ENCODE measurements at regions not wholly inside any gene's neighbourhood (a gene's known extent, or its start where the extent isn't known, plus 50 kb on each side); places are given as distances from the start of the nearest gene placed in this dataset.
A peak's percentile ranks its signal among the peaks of the same experiment; 100 is the strongest.
"Not testable (repeated sequence)": the region's sequence is repeated elsewhere in the genome, so short reads cannot be mapped to it uniquely, and the experiment has no call there.

DNA sequence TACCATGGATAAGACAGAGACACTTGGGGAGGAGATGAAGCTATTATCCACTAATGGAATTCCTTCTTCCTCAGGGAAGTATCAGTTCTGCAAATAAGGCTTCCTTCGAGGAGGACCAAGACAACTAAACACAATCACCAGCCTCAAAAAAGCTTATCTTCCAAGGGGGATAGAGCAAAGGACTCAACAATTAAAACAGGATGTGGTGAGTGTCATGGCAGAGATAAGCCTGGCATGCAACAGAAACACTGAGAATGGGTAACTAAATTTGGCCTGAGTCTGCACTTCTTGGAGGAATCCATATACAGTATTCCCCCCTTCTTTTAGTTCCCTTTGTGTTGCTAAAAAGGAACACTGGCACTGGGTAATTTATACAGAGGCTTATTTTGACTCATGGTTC, 1285.2 kb downstream of the GATA3 start:
- DNase-seq, result no peak

DNA sequence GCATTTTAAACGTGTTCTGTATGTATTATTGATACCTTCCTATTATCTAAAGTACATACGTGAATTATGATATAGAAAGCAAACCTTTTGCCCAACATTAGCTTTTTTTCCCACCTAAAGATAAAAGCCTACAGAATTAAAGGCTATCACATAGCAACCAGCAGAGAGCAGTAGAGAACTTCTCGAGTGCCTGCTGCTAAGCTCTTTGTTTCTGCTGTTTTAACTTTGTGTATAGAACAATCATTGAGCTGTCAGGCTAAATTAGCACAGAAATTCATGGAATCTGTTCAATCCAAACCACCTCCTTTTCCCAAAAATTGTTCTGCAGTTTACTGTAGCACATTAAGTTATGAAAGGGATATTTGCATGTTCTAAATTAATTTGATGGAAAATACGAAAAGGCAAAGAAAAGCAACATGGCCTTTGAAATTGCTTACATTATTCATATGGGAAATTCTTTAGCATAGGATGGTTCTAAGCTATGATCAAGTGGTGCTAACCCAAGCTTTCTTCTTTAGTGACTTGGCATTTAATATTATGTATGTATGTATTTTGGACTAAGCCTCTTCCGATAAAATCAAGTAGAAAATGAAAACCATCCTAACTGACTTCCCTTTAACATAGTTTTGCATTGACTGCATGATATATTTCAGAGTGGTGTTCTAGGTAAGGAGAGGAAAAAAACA, 1288.5 kb downstream of the GATA3 start:
- no peak for DNase-seq

DNA sequence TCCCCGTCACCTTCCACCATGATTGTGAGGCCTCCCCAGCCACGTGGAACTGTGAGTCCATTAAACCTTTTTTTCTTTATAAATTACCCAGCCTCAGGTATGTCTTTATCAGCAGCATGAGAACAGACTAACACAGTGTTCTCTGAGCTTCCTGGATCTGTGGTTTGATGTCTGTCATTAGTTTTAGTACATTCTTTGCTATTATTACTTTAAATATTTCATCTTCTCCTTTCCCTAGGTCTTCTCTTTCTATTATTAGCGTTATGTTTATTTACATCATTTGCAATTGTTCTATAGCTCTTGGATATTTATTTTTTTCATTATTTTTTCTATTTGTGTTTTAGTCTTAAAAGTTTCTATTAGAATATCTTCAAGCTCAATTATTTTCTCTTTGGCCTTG, 1293.4 kb downstream of the GATA3 start:
- DNase-seq, result not testable (repeated sequence)

DNA sequence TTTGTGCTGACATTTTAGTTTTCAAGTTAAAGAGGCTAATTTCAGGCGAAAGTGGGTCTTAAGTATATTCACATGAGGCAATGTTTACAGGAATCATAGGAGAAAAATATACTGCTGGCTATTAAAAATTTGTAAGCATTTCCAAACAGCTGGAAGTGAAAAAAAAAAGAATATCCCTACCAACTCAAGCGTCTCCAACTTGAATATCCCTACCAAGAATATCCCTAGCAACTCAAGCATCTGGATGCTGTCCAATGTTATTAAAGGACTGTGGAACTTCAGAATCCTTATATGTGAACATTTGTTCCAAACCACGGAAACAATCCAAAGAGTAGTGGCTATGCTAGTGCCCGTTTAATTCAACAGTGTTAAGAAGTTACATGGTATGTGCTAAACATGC, 1303.0 kb downstream of the GATA3 start:
- DNase-seq, result no peak

DNA sequence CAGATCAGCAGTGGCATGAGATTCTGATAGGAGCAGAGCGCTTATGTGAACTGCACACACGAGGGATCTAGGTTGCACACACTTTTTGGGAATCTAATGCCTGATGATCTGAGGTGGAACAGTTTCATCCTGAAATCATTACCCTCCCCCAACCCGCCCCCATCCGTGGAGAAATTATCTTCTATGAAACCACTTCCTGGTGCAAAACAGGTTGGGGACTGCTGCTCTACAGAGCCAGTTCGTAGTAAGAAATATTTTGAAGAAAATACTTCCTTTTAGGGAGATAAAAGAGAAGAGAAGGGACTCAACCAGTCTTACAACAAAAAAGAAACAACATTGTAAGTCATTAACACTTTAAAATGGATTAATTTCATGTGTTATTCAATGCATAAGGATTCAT, 1308.2 kb downstream of the GATA3 start:
- DNase-seq, result peak; percentile 26

DNA sequence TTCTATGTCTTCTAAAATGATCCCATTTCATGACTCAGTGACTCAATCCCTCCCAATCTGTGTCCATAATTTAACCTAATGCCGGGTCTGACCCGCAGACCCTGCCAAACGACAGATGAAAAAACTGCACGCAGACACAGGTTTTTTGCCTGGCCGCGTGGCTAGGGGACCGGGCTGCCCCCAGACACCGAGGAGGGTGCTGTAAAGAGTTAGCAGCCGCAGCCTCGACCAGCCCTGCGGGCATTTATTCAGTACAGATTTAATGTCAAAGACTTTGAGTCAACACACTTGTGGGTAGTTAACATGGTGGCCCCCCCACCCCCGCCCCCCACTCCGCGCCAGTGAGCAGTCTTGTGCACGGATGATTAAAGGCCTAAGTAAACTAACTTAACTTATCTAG, 1324.7 kb downstream of the GATA3 start:
- no peak for DNase-seq

DNA sequence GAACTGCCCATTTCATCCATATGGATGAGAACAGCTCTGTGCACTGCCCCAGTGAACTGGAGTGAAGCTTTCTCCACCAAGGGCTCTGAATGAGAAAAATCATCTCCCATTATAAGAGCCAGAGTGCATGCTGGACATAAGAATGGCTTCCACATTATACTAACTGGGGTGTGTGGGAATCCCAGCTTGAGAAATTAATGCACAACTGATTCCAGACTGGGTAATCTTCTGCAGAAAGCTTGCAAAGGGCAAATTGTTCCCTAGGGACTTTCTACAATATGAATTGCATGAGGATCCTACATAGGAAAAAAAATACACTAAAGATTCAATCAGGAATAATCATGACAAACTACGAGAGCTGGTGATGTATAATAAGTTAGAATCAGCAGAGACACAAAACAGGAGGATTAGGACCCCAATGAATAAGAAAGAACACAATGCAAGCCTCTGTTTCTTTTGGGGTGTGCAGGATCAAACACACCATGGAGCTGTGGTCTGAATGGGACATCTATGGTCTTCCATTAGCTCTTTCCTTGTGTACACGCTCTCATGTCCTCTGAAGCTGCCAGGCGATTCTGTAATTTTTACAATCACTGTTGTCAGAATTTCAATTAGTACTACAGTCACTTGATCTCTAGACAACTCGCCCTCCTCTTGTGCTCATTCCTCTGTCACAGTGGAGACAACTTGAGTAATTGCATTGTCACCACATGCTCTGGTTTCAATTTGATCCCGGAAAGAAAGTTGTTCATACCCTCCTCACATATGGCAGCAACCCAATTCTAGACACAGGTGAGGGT, 1327.4 kb downstream of the GATA3 start:
- no peak for DNase-seq

DNA sequence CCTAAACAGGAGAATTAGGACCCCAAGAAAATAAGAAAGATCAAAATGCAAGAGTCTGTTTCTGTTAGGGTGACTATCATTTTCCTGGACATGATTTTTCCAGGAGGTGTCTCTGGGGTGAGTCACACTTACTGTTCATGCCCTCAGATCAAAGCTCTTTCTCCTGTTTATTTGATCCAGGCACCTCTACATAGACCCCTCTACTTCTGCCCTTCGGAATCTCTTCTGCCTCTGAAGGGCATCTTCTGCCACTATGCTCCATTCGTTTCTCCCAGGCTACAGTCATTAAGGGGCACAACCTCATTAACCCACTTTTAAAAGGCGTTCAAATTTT, 1328.0 kb downstream of the GATA3 start:
- no peak for DNase-seq

DNA sequence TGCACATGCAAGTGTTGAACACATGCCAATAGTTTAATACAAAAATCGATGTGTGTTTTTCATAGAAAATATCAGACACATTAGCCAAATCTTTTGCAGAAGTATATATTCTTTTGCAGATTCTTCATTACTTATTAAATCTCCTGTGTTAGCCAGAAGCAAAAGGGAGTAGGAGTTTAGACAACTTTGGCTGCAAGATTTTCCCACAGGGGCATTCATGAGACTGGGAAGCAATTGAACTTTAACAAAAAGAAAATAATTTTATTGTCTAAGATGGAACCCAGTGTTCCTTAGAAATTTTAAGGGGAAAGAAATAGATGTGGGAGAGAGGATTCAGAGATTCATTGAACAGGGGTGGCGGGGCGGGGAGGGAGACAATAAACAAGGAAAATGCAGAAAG, 1336.0 kb downstream of the GATA3 start:
- DNase-seq, result no peak

DNA sequence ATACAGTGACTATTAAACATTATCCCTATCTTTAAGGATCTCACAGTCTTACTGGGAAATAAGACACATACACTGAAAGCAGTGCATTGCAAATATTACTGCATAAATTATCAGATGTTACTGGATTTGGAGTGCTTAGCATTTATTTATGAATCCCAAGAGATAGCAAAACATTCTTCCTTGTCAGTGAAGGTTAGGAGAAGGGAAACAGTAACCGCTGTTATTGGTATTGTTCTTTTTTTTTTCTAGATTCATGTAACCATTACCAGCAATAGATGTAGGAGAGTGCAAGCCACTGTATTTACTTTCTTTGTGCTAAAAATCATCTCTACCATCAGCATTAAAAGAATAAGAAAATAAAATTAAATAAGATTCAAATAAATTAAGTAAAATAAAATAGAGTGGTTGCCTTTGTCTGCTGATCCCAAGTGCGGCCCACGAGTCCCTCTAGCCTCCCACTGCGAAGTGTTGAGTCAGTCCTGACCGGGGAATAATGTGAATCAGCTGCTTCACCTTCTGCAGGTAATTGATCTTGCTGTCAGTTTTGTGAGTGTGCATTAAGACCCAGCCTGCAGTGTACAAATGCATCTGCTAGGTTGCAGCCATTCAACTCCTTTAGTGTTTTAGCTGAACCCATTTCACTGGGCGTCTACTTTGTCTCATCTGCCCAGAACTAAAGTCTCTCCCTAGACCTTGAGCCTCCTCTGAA, 1344.9 kb downstream of the GATA3 start:
- no peak for DNase-seq

DNA sequence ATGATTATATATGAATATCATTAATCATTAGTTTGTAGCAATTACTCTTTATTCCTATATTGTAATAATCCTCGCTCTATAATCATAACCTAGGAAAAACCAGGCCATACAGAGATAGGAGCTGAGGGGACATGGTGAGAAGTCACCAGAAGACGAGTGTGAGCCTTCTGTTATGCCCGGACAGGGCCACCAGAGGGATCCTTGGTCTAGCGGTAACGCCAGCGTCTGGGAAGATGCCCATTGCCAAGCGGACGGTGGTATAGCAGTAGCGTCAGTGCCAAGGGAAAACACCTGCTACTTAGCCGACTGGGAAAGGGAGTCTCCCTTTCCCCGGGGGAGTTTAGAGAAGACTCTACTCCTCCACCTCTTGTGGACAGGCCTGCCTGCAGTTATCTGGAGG, 1347.6 kb downstream of the GATA3 start:
- DNase-seq, result not testable (repeated sequence)

DNA sequence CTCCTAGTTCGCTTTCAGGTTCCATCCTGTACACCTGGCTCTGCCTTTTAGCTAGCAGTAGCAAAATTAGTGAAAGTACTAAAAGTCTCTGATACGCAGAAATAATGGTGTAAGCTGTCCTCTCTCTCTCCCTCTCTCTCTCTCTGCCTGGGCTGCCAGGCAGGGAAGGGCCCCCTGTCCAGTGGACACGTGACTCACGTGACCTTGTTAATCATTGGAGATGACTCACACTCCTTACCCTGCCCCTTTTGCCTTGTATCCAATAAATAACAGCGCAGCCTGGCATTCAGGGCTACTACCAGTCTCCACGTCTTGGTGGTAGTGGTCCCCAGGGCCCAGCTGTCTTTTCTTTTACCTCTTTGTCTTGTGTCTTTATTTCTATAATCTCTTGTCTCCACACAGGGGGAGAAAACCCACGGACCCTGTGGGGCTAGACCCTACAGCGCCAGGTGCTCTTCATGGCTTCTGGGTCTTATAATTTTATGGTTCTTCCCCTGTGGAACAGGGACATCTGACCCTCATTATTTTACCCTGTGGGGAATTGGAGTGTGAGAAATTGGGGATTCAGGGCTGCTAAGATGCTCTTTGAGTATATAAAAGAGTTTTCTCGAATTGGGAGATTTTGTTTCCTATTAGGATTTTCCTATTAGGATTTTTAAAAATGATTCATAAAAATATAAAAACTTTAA, 1348.2 kb downstream of the GATA3 start:
- not testable (repeated sequence) for DNase-seq

DNA sequence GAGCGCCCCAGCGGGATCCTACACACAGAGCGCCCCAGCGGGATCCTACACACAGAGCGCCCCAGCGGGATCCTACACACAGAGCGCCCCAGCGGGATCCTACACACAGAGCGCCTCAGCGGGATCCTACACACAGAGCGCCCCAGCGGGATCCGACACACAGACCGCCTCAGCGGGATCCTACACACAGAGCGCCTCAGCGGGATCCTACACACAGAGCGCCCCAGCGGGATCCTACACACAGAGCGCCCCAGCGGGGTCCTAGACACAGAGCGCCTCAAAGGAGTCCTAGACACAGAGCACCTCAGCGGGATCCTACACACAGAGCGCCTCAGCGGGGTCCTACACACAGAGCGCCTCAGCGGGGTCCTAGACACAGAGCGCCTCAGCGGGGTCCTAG, 1352.7 kb downstream of the GATA3 start:
- DNase-seq, result not testable (repeated sequence)

DNA sequence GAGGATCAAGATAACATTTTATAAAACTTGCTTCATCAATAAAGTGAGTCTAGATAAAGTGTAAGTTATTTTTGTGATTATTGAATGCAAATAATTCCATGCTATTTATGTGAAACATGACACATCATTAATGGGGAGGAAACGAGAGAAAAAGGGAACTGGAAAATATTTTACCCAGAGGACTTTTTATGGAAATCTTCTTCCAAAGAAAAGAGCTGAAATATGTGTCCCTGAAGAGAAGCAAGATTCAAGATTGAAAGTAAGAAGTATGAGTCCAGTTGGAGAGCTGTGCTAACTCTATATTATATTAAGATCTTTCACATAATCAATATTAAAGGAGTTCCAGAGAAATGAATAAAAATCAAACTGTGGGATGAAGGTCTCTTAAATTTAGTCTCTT, 1361.8 kb downstream of the GATA3 start:
- DNase-seq, result no peak

DNA sequence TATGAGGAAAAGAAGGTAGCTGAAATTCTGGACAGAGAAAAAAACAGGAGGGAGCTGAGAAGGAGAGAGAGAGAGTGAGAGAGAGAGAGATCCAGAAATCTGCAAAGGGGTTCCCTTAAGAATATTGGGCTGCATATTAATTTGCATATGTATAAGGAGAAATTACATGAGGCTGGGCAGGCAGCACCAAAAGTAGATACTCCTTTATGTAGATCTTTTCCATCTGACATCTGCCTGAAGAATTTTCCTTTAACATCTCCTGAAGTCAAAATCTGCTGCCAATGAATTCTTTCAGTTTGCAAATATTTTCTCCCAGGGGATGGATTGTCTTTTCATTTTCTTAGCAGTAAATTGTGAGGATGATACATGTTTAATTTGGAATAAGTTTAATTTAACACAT, 1365.3 kb downstream of the GATA3 start:
- no peak for DNase-seq

DNA sequence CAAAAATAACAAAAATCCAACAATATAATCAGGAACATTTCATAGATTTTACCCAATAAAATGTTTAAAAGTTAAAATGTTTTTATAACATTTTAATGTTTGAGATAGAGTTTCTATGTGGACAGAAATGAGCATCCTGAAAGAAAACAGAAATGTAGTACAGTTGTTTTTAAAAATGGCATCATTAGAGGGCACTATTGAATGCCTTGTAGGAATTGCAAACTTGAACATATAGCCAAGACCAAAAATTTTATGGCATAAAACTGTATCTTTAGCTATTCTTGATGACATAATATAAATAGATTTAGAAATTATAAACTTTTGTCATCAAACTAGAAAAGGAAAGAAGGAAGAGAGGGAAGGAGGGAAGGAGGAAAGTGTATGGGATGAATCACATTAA, 1372.7 kb downstream of the GATA3 start:
- no peak for DNase-seq

DNA sequence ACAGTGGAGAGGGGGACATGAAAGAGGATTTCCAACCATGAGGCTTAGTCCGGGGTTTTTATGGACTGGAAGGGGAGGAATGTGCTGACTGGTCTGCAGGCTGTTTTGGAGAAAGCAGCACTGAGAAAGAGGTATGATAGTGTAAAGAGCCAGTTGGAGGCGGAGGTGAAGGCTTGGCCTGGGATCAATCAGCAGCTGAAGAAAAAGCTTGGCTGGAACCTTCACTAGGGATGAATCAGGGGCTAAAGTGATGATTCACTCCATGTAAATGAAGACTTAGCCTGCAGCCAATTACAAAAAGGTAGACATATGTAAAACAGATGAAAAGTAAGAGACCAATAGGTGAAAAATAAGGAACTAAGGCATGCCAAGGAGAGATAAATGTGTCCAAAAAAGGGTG, 1382.6 kb downstream of the GATA3 start:
- DNase-seq, result no peak

DNA sequence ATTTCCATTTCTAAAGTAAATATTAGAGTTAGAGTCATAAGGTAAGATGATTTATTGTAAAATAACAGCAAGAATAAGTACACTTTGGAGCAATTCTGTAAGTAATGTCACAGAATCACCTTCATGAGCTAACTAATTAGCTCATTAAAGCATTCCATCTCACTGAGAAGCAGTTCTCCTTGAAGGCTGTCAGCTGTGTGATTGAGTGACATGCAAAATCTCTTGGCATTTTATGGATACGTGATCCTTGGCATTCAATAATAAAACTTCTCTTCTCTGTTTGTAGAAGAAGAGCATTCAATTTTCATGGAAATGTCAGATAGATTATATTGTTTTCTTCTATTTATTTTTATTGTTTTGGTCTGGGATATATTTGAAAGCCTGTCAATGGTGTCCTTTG, 1389.3 kb downstream of the GATA3 start:
- no peak for DNase-seq

DNA sequence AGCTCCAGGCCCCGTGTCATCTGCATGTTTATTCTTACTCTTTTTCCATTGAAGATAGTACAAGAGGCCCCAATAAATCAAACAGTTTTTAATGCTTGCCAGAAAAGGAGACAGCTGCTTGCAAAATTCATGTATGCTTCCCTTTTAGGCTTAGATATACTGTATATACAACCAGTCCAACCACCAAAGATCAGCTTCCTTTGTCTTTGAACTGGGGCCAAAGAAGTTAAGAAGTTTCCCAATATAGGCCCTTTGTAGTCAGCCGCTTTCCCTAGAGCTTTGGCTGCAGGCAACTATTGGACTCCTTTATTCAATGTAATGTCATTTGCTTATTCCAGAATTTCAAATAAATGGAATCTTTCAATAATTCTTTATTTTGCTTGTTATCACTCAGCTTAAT, 1395.0 kb downstream of the GATA3 start:
- DNase-seq, result no peak

DNA sequence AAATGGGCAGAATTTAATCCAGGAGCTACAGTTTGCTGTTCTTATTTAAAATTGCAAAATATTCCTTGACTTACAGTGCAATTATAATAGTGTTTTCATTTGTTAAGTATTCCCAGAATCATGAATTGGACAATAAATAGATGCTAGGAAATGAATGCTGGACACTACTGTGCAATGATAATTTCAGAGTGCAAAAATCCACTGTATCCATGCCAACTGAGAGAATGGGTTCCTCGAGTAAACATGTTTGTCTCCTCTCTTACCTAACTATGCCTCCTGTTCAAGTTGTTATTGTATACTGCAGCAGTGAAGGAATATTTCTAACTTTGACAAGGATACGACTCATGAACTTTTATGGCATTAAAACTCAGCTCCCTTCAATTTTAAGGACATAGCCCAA, 1396.3 kb downstream of the GATA3 start:
- no peak for DNase-seq

DNA sequence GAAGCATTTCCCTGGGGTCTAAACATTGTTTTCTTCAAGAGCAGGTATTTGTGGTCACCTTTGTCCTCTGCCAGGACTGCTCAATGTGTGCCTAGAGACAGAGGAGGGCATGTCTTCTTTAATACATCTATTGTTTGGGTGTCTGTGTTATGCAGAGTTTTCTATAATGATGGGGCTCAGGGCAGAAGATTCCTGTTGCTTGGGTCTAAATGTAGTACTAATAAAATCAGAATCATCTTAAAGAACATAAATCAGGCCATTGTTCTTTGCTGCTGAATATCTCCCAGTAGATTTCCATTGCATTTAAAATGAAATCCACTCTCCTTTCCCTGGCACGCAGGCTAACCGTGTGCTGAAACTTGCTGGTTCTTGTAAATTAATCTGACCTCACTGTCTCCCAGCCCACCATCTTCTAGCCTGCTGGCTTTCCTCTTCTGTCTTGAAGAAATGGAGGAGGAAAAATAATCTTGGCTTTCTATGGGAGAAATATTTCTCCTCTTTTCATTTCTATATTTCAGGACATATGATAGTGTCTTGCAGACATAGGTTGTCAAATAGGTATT, 1396.8 kb downstream of the GATA3 start:
- no peak for DNase-seq

DNA sequence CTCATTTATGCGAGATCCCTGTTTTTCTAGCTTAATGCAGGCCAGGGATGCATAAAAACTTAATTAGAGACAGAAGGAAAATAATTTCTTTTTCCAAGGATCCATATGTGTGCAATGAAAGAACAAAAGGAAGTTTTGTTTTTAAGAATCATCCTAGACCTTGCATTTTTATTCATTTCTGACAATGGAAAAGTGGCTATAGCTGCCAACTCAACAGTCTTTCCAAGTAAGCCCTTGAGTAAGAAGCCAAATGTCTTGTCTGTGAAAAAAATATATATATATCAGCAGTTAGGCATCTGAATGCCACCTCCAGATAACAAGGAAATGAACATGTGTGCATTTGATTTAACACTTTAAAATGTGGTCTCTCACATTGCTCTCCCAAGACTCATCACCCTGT, 1397.6 kb downstream of the GATA3 start:
- DNase-seq, result no peak

DNA sequence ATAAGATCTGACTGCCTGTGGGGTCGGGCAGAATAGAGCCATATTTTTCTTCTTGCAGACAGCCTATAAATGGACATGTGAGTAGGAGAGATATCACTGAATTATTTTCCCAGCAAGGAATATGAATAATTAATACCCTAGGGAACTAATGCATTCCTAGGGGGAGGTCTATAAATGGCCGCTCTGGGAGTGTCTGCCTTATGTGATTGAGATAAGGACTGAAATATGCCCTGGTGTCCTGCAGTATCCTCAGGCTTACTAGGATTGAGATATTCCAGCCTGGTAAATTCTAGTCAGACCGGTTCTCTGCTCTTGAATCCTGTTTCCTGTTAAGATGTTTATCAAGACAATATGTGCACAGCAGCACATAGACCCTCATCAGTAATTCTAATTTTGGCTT, 1399.4 kb downstream of the GATA3 start:
- DNase-seq, result not testable (repeated sequence)

Data from CD4-positive, alpha-beta T cell treated with Interleukin-17A for 4 hours (primary cell).